Activated CD4-positive, alpha-beta T cell treated with anti-CD3 and anti-CD28 coated beads for 48 hours (primary cell): ENCODE measurements at regions not wholly inside any gene's neighbourhood (a gene's known extent, or its start where the extent isn't known, plus 50 kb on each side); places are given as distances from the start of the nearest gene placed in this dataset.

Source experiments
- DNase-seq: peaks from one replicate; pipeline ENCODE4 v3.0.0-alpha.2; 2020

- DNase-seq, result no peak
These were observed 177.8 kb upstream of the ECI2 start for GRCh38 chr6:4313044-4313686.

- no peak for DNase-seq
These were observed 176.8 kb upstream of the ECI2 start for GRCh38 chr6:4311976-4312860.

- DNase-seq, result no peak
These were observed 174.2 kb upstream of the ECI2 start for GRCh38 chr6:4309540-4309939.

GRCh38 chr6:4308364-4308763 is 173.0 kb upstream of the ECI2 start:
- DNase-seq, result no peak

- DNase-seq, result no peak
These were observed 169.6 kb upstream of the ECI2 start for GRCh38 chr6:4304927-4305455.

- DNase-seq, result no peak
These were observed 168.3 kb upstream of the ECI2 start for GRCh38 chr6:4303638-4304037.

GRCh38 chr6:4302524-4302923 is 167.1 kb upstream of the ECI2 start:
- no peak for DNase-seq

GRCh38 chr6:4301871-4302270 is 166.5 kb upstream of the ECI2 start:
- no peak for DNase-seq

GRCh38 chr6:4300917-4301316 is 165.5 kb upstream of the ECI2 start:
- DNase-seq, result no peak

GRCh38 chr6:4299476-4299875 is 164.1 kb upstream of the ECI2 start:
- no peak for DNase-seq

- DNase-seq, result no peak
These were observed 162.0 kb upstream of the ECI2 start for GRCh38 chr6:4297348-4297747.

- no peak for DNase-seq
These were observed 161.2 kb upstream of the ECI2 start for GRCh38 chr6:4296552-4296951.

- no peak for DNase-seq
These were observed 160.4 kb upstream of the ECI2 start for GRCh38 chr6:4295783-4296155.

GRCh38 chr6:4295058-4295782 is 159.8 kb upstream of the ECI2 start:
- no peak for DNase-seq

GRCh38 chr6:4294636-4295035 is 159.3 kb upstream of the ECI2 start:
- DNase-seq, result no peak

- no peak for DNase-seq
These were observed 156.4 kb upstream of the ECI2 start for GRCh38 chr6:4291453-4292403.

GRCh38 chr6:4289770-4290320 is 154.5 kb upstream of the ECI2 start:
- DNase-seq, result no peak

- no peak for DNase-seq
These were observed 152.5 kb upstream of the ECI2 start for GRCh38 chr6:4287811-4288244.

- DNase-seq, result no peak
These were observed 152.0 kb upstream of the ECI2 start for GRCh38 chr6:4287372-4287771.

- DNase-seq, result no peak
These were observed 147.6 kb upstream of the ECI2 start for GRCh38 chr6:4282926-4283325.

- peak; percentile 62 for DNase-seq
These were observed 146.2 kb upstream of the ECI2 start for GRCh38 chr6:4281341-4282293.
